ENCODE measurements at regions not wholly inside any gene's neighbourhood (a gene's known extent, or its start where the extent isn't known, plus 50 kb on each side); places are given as distances from the start of the nearest gene placed in this dataset.
"Not testable (repeated sequence)": the region's sequence is repeated elsewhere in the genome, so short reads cannot be mapped to it uniquely, and the experiment has no call there.

GRCh38 chr2:111291566-111291965 lies 170.9 kb downstream of the BCL2L11 start:
- DNase-seq, result not testable (repeated sequence)

GRCh38 chr2:111292232-111292968 lies 171.7 kb downstream of the BCL2L11 start:
- DNase-seq, result not testable (repeated sequence)

DNA sequence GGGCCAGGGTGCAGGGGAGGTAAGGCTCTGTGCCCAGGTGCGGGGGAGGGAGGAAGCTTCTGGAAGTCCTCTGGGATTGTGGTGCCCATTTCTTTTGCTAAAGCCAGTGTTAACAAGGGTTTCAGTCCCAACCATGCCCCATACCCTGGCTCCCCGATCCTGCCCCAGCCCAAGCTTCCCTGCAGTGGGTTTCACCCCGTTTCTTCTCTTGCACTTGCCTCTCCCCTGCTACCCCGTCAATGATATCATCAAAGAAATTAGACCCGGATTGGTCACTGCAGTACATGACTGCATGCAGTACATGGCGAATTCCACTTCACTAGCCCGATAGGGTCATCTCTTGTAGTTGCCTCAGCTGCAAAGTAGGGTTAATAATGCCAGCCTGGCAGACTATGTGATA lies 174.0 kb downstream of the BCL2L11 start:
- not testable (repeated sequence) for DNase-seq

- not testable (repeated sequence) for DNase-seq
These were observed 175.5 kb downstream of the BCL2L11 start for GRCh38 chr2:111296122-111296804.

DNA sequence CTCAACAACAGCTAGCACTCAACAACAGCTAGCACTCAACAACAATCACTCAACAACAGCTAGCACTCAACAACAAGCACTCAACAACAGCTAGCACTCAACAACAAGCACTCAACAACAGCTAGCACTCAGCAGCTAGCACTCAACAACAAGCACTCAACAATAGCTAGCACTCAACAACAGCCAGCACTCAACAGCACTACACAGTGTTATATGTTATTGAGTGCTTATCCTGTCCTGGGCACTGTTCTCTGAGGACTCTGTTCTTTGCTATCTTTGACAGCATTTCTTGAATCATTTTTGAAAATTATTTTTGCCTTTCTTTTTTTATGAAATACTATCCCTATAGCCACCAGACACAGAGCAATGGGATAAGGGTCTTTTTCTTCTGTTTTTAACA lies 176.4 kb downstream of the BCL2L11 start:
- DNase-seq, result not testable (repeated sequence)

GRCh38 chr2:111298927-111299326 lies 178.2 kb downstream of the BCL2L11 start:
- DNase-seq, result not testable (repeated sequence)

DNA sequence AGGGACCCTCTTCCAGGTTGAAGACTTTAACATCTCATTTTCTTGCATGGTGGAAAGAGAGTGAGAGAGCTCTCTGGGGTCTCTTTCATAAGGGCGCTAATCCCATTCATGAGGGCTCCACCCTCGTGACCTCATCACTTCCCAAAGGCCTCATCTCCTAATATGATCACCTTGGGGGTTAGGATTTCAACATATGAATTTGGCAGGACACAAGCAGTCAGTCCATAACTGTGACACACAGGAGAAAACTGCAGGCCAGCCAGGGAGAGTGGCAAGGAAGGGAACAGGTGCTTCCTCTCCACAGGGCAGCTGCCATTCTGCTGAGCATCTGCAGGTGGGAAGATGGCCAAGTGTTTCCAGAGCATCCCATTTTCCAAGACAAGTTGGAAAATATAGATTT lies 178.9 kb downstream of the BCL2L11 start:
- DNase-seq, result not testable (repeated sequence)

DNA sequence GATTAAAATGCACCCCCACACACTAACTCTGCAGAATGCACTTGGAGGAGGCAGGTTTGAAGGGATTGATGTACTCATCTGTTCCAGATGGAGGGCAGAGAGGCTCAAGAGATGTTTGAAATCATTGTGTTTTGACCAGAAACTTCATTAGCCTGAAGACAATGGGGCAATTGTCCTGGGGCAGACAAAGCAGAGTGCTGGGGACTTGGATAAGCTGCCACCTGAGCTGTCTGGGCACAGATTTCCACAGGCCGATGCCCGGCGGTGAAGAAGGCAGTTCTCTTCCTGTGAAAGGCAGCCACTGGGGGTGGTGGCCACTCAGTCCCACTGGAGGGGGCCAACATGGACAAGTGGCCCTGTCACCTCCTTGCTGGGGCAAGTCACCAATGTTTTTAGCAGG lies 181.0 kb downstream of the BCL2L11 start:
- DNase-seq, result not testable (repeated sequence)

DNA sequence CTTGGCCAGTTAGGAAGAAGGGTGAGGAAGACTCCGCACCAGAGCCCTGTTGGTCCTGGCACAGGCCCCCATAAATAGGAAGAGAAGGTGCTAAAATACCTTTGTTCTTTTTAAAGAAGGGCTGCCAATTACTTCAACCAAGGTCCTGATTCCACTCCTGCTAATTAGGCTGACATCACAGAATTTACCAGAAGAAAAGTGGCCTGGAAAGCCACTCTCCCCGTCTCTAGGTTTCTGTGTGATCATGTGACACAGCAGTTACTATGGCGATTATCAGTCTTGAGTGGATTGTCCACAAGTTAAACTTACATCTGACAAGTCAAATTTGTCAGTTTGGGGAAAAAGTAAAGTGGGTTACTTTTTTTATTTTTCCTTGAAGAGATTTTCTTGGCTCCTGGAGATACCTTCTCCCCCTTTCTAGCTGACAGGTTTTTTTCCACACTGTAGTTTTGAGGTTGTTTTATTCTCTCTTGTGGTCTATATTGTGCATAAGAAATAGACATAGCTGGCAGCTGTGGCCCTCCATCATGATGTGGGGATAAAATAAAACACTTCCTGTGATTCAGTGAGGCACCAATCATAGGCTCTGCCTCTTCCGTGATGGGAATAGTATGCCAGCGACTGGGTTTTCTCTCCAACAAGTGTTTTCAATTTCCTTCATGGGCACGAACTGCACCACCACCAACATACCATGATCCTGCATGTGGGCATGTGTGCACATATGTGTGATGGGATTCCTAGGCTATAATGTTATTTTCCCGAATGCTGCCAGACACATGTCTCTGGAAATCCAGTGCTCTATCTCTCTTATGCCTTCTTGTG lies 181.9 kb downstream of the BCL2L11 start:
- DNase-seq, result not testable (repeated sequence)

- not testable (repeated sequence) for DNase-seq
These were observed 186.6 kb downstream of the BCL2L11 start for GRCh38 chr2:111307302-111307701.

DNA sequence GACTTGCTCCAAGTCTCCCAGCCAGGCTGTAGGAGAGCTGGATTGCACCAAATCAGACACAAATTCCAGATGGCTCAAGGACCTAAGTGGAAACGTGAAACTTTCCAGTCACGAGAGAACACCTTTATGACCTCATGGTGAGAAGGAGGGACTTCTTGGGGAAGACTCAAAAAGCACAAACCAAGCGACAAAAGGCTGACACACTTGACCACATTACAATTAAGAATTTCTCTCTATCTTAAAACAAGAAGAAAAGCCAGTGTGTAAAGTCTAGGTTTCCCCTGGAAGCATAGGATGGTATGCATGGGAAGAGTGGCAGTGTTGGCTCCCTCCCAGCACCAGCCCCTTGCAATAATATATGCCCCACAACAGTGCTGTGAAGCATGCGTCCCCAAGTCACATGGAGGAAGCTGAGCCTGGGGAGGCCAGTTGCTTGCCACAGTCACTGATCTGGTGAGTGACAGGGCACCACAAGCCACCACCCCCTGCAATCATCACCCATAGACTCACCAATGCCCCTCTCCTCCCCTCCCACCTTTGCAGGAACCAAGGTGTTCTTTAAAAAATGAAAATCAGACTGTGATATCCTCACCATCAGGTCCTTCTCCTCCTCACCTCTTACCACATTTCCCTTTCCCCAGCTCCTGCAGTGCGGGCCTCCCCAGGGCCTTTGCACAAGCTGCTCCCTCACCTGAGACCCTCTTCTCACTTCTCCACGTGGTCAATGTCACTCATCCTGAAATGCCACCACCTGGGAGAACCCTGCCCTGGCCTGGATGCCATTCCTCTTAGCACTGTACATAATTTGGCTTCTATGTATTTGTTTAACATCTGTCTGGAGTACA lies 188.7 kb downstream of the BCL2L11 start:
- DNase-seq, result not testable (repeated sequence)

- DNase-seq, result not testable (repeated sequence)
These were observed 189.7 kb downstream of the BCL2L11 start for GRCh38 chr2:111310395-111310794.

DNA sequence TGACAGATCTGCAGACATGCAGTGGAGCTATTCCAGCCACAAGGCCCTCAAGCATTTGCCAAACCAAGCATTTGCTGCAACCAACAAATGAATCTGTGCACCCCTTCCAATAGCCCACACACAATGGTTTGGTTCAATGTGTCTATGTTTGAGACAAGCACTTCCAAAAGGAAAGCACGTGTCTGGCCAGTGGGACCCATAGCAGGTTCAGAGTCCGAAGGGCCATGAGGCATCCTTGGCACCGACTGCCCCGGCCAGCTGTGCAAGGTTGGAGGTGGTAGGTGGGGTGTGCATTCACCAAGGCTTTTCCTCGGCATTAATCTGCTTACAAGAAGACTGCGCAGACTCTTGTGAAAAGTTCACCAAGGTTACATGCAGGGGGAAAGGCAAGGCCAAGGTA lies 190.9 kb downstream of the BCL2L11 start:
- not testable (repeated sequence) for DNase-seq

- DNase-seq, result peak; percentile 54
These were observed 192.3 kb downstream of the BCL2L11 start for GRCh38 chr2:111312897-111313607.

DNA sequence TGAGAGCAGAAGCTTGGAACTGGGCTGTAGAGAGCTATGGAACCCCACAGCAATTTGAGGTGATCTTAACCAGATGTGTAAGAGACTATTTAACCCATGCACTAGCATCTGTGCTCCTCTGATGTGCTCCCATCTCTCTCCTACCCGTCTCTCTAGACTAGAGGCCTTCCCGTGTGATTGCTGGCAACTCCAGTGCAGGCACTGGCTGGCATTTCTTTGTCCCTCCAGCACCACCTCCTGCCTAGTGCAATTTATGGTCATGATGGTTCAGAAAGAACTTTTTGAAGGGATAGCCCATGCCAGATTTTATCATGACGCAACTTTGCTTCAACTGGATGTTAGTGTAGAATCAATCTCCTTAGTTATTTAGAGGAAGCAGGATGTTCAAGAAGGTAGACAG lies 193.0 kb downstream of the BCL2L11 start:
- not testable (repeated sequence) for DNase-seq

DNA sequence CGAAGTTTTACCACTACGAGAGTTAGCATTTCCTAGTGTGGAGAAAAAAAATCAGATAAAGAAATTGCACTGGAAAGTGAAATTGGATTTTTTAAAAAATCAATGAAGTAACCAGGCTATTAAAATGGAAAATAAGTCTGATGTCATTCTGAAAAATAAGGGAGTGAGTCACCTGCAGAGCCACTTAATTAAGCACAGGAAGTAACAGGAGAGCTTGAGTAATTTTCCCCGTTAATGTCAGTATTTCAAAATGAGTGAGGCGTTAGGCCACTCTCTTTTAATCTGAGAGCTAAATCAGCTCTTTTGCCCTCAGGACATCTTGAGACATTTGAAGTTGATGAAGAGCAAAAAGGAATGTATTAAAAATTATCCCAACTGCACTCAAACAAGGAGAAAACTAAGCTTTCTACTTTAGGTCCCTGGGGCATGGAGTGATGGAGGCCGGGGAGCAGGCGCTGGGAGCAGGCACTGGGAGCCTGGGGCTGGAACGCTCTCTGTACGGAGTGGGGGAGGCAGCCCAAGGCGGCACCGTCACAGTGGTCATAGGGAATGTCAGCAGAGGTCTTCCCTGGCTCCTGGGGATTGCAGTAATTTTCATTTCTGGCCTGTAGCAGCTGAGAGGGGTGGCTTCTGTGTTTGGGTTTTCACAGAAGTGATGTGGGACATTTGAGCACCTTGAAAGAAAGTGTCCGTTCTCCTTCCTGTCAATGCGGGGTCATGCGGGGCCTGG lies 194.6 kb downstream of the BCL2L11 start:
- not testable (repeated sequence) for DNase-seq

- not testable (repeated sequence) for DNase-seq
These were observed 195.6 kb downstream of the BCL2L11 start for GRCh38 chr2:111316221-111316741.

DNA sequence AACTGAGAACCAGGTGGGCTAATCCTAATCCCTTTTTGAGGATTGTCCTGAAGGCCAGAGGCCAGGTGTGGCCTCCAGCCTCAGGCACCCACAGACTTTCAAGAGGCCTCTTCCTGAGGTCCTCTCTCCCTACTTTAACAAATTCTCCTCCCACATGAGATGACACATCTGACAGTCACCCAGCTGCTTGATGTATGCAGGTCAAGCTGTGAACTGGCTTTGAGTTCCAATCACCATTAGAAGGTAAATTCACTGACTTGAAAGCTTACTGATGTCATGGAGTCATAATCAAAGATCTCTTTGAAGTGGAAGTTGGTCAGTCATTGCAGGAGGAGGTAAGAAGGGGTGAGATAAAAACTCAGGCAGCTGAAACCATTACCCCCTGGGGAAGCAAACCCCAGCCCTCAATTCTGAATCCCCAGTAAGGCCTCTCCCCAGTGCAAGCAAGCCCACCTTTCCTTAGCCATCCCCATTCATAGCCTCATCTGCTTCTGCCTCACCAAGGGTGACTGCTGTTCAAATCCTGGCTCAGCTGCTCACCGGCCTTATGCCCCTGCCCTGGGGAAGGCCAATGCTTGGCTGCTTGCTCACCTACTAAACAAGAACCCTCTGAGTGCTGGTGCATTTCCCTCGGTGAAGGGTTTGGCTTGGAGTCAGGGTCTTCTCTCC lies 196.3 kb downstream of the BCL2L11 start:
- DNase-seq, result not testable (repeated sequence)

DNA sequence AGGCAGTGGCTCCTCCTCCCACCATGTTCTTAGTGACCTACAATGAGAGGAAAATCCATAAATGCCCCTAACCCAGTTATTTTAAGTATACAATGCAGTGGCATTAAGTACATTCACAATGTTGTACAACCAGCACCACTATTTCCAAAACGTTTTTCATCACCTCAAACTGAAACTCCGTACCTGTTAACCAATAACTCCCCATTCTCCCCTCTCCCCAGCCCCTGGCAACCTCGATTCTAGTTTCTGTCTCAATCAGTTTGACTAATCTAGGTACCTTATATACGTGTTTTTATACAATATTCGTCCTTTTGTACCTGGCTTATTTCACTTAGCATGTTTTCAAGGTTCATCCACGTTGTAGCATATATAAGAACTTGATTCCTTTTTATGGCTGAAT lies 198.8 kb downstream of the BCL2L11 start:
- not testable (repeated sequence) for DNase-seq

- not testable (repeated sequence) for DNase-seq
These were observed 199.6 kb downstream of the BCL2L11 start for GRCh38 chr2:111320264-111320663.

All from NCI-H226 (cell line).